ENCODE measurements at regions not wholly inside any gene's neighbourhood (a gene's known extent, or its start where the extent isn't known, plus 50 kb on each side); places are given as distances from the start of the nearest gene placed in this dataset.

GRCh38 chr2:14321357-14321756 is 311.2 kb upstream of the LRATD1 start:
- no peak overlapping the region for H3K4me3 ChIP-seq (ENCODE audit: insufficient read depth, low read length, poor library complexity, severe bottlenecking)
- no peaks in the 10 kb centered on the region for H3K9me2 ChIP-seq (replicated peaks; ENCODE audit: insufficient read depth, low read length)
- no peak overlapping the region for H3K9ac ChIP-seq (ENCODE audit: low read length)
- TF ChIP-seq, protein P1, sequence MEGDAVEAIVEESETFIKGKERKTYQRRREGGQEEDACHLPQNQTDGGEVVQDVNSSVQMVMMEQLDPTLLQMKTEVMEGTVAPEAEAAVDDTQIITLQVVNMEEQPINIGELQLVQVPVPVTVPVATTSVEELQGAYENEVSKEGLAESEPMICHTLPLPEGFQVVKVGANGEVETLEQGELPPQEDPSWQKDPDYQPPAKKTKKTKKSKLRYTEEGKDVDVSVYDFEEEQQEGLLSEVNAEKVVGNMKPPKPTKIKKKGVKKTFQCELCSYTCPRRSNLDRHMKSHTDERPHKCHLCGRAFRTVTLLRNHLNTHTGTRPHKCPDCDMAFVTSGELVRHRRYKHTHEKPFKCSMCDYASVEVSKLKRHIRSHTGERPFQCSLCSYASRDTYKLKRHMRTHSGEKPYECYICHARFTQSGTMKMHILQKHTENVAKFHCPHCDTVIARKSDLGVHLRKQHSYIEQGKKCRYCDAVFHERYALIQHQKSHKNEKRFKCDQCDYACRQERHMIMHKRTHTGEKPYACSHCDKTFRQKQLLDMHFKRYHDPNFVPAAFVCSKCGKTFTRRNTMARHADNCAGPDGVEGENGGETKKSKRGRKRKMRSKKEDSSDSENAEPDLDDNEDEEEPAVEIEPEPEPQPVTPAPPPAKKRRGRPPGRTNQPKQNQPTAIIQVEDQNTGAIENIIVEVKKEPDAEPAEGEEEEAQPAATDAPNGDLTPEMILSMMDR (IDR thresholded peaks at IDR 0.05; ENCODE audit: insufficient read depth, low read length, poor library complexity, severe bottlenecking) = no peak
- no peaks in the 10 kb centered on the region for H4K20me1 ChIP-seq (ENCODE audit: low read depth, low read length)
- peaks cover 5% of the 10 kb centered on the region; the same call in 1 of the 2 replicates for H3K9me3 ChIP-seq (ENCODE audit: insufficient read depth, low read length)
- H3K4me2 ChIP-seq (ENCODE audit: low read depth, low read length, poor library complexity, severe bottlenecking) = no peak overlapping the region
- H3K27ac ChIP-seq (ENCODE audit: low read depth, low read length) = no peak overlapping the region
- no peaks in the 10 kb centered on the region for H3K79me2 ChIP-seq (ENCODE audit: insufficient read depth, low read length)
- H3K27me3 ChIP-seq (ENCODE audit: low read length) = no peaks in the 10 kb centered on the region
- no peak overlapping the region for H2AFZ ChIP-seq (ENCODE audit: low read depth, low read length, severe bottlenecking)
- no peaks in the 10 kb centered on the region for H3F3A ChIP-seq (ENCODE audit: insufficient read depth)
- H3K36me3 ChIP-seq (ENCODE audit: low read length) = no peaks in the 10 kb centered on the region

- H3K27me3 ChIP-seq (ENCODE audit: low read length) = no peaks in the 10 kb centered on the region
- TF ChIP-seq, protein P1 (IDR thresholded peaks at IDR 0.05; ENCODE audit: insufficient read depth, low read length, poor library complexity, severe bottlenecking) = no peak
- TF ChIP-seq EZH2phosphoT487 (conservative IDR thresholded peaks at IDR 0.05; ENCODE audit: low read length) = no peak
Observed at GRCh38 chr2:14322306-14322705, 310.2 kb upstream of the LRATD1 start.

DNA sequence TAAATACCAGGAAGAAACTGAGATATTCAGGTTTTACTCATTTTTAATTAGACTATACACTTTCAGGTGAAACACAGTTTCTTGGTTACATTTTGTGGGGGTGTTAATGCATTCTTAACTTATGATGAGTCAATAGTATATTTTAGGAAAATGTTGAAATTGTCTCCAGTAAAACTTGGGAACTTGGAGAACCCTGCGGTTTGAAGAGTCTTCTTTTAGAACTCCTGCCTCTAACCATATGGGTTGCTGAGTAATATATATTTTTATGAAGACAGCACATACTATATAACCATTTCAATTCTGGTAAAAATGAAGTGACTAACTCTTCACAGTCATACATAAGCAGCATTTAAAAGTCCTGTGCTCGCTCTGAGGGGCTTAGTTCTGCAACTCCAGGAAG is 308.2 kb upstream of the LRATD1 start:
- no peak overlapping the region for H3K4me3 ChIP-seq (ENCODE audit: insufficient read depth, low read length, poor library complexity, severe bottlenecking)

More at GRCh38 chr2:14322306-14322705, 310.2 kb upstream of the LRATD1 start:
- Histone ChIP-seq H3K79me2 (ENCODE audit: insufficient read depth, low read length) (no peaks in the 10 kb centered on the region), H2AFZ (ENCODE audit: low read depth, low read length, severe bottlenecking) (no peak overlapping the region), H3K9ac (ENCODE audit: low read length) (no peak overlapping the region), H3K9me3 (ENCODE audit: insufficient read depth, low read length) (peaks cover 5% of the 10 kb centered on the region; the same call in 1 of the 2 replicates), H3K36me3 (ENCODE audit: low read length) (no peaks in the 10 kb centered on the region), H3K4me2 (ENCODE audit: low read depth, low read length, poor library complexity, severe bottlenecking) (no peak overlapping the region), H3F3A (ENCODE audit: insufficient read depth) (no peaks in the 10 kb centered on the region), H3K4me3 (ENCODE audit: insufficient read depth, low read length, poor library complexity, severe bottlenecking) (no peak overlapping the region), H4K20me1 (ENCODE audit: low read depth, low read length) (no peaks in the 10 kb centered on the region), H3K9me2 (replicated peaks; ENCODE audit: insufficient read depth, low read length) (no peaks in the 10 kb centered on the region), H3K27ac (ENCODE audit: low read depth, low read length) (no peak overlapping the region)

More for the DNA sequence above, 308.2 kb upstream of the LRATD1 start:
- Histone ChIP-seq H4K20me1 (ENCODE audit: low read depth, low read length) (no peaks in the 10 kb centered on the region), H3F3A (ENCODE audit: insufficient read depth) (no peaks in the 10 kb centered on the region), H3K9me2 (replicated peaks; ENCODE audit: insufficient read depth, low read length) (no peaks in the 10 kb centered on the region), H3K9me3 (ENCODE audit: insufficient read depth, low read length) (no peaks in the 10 kb centered on the region), H3K27ac (ENCODE audit: low read depth, low read length) (no peak overlapping the region), H3K79me2 (ENCODE audit: insufficient read depth, low read length) (no peaks in the 10 kb centered on the region), H3K27me3 (ENCODE audit: low read length) (no peaks in the 10 kb centered on the region), H3K9ac (ENCODE audit: low read length) (no peak overlapping the region), H3K4me2 (ENCODE audit: low read depth, low read length, poor library complexity, severe bottlenecking) (no peak overlapping the region), H3K36me3 (ENCODE audit: low read length) (no peaks in the 10 kb centered on the region), H2AFZ (ENCODE audit: low read depth, low read length, severe bottlenecking) (no peak overlapping the region)
- no peak for TF ChIP-seq EZH2phosphoT487 (conservative IDR thresholded peaks at IDR 0.05; ENCODE audit: low read length)
- TF ChIP-seq, protein P1 (IDR thresholded peaks at IDR 0.05; ENCODE audit: insufficient read depth, low read length, poor library complexity, severe bottlenecking) = no peak
